GM19351 (cell line): ENCODE measurements at regions not wholly inside any gene's neighbourhood (a gene's known extent, or its start where the extent isn't known, plus 50 kb on each side); places are given as distances from the start of the nearest gene placed in this dataset.

Experiments used
- ATAC-seq: cut with Tn5 transposase; IDR thresholded peaks from one replicate; pipeline ENCODE4 v1.9.1; 2021; ENCODE audit warnings: mild to moderate bottlenecking, moderate library complexity; ENCODE audit not compliant: unreplicated experiment

- no peak for ATAC-seq
These were observed 50.6 kb upstream of the SLC45A1 start for GRCh38 chr1:8267307-8267706.

GRCh38 chr1:8266436-8267165 lies 51.3 kb upstream of the SLC45A1 start:
- no peak for ATAC-seq

GRCh38 chr1:8263791-8264190 lies 54.1 kb upstream of the SLC45A1 start:
- ATAC-seq, result no peak

GRCh38 chr1:8261398-8261762 lies 56.5 kb upstream of the SLC45A1 start:
- no peak for ATAC-seq

GRCh38 chr1:8259498-8260290 lies 58.2 kb upstream of the SLC45A1 start:
- ATAC-seq, result no peak

GRCh38 chr1:8257621-8258020 lies 60.3 kb upstream of the SLC45A1 start:
- no peak for ATAC-seq

- no peak for ATAC-seq
These were observed 61.6 kb upstream of the SLC45A1 start for GRCh38 chr1:8256321-8256720.

GRCh38 chr1:8255712-8256111 lies 62.2 kb upstream of the SLC45A1 start:
- ATAC-seq, result no peak

GRCh38 chr1:8252266-8252951 lies 65.5 kb upstream of the SLC45A1 start:
- ATAC-seq, result no peak

- ATAC-seq, result no peak
These were observed 66.3 kb upstream of the SLC45A1 start for GRCh38 chr1:8251635-8252034.

- ATAC-seq, result no peak
These were observed 68.1 kb upstream of the SLC45A1 start for GRCh38 chr1:8249838-8250237.

GRCh38 chr1:8247811-8248436 lies 70.0 kb upstream of the SLC45A1 start:
- ATAC-seq, result no peak

- ATAC-seq, result no peak
These were observed 73.6 kb upstream of the SLC45A1 start for GRCh38 chr1:8244304-8244703.

- ATAC-seq, result no peak
These were observed 75.4 kb upstream of the SLC45A1 start for GRCh38 chr1:8242498-8242897.

GRCh38 chr1:8241417-8242014 lies 76.4 kb upstream of the SLC45A1 start:
- ATAC-seq, result no peak

GRCh38 chr1:8239306-8240023 lies 78.4 kb upstream of the SLC45A1 start:
- no peak for ATAC-seq

- ATAC-seq, result no peak
These were observed 78.9 kb upstream of the SLC45A1 start for GRCh38 chr1:8239039-8239305.

GRCh38 chr1:8238141-8239038 lies 79.5 kb upstream of the SLC45A1 start:
- no peak for ATAC-seq

- no peak for ATAC-seq
These were observed 85.7 kb upstream of the SLC45A1 start for GRCh38 chr1:8232036-8232757.
